ENCODE measurements at regions not wholly inside any gene's neighbourhood (a gene's known extent, or its start where the extent isn't known, plus 50 kb on each side); places are given as distances from the start of the nearest gene placed in this dataset.

DNA sequence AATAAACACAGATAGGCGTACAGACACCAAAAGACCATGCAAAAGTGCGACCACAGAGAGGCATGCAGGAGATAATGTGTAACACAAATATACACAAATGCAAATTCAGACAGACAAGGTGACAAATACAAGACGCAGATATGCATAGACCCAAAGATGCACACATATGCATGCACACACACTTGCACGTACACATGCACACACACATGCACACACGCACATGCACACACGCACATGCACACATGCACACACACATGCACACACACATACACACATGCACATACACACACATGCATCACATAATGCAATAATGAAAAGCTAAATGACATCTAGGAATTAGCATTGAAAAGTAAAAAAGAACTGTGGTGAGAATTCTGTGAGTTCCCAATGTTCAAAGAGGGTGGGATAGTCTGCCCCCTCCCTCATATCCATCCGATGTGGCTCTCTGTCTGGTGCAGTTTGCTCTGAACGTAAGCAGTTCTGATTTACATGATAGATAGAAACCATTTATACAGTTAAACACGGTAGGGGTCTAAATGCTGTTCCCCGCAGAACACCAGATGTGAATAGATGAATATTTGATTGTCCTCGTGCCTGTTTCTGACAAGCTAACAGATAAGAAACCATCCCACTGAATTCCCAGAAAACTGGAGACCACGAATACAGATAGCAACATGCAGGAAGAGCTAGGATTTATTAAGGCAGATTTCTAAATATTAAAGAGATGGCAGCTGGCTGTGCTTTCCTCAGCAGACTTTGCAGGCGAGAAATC lies 186.1 kb downstream of the TMEM114 start:
- Histone ChIP-seq H2BK12ac (ENCODE audit: low read depth, low read length) (no peak overlapping the region), H4K5ac (ENCODE audit: insufficient read length, low read depth, low read length) (no peak overlapping the region), H3K18ac (ENCODE audit: extremely low read depth, low read length) (no peak overlapping the region), H3K23me2 (ENCODE audit: low read depth, low read length) (0 out of 2 replicates have a peak, but pooled peaks cover 2% of the 10 kb centered on the region), H2BK120ac (replicated peaks; ENCODE audit: low read depth, low read length) (no peak overlapping the region), H3K4me1 (replicated peaks in 1 of 4; ENCODE audit: control insufficient read depth in 3 of 4, insufficient read depth in 4 of 4, low read length in 3 of 4) (no peaks in the 10 kb centered on the region), H3K27me3 (replicated peaks in 1 of 4; ENCODE audit: control insufficient read depth in 3 of 4, extremely low read depth in 1 of 4, insufficient read depth in 3 of 4, low read length in 3 of 4) (no peaks in the 10 kb centered on the region; a peak in 1 of 7 replicates), H3K4me2 (ENCODE audit: insufficient read depth in 1 of 2, low read depth in 2 of 2, low read length in 2 of 2) (no peak overlapping the region), H2AFZ (ENCODE audit: low read length) (no peak overlapping the region), H4K91ac (replicated peaks; ENCODE audit: insufficient read length, low read length) (no peak overlapping the region), H2AK5ac (ENCODE audit: low read depth, low read length) (no peak overlapping the region), H3K9me3 (ENCODE audit: insufficient read depth in 2 of 2, low read depth in 1 of 2, low read length in 1 of 2) (no peaks in the 10 kb centered on the region), H4K20me1 (replicated peaks in 1 of 2; ENCODE audit: control insufficient read depth in 1 of 2, insufficient read depth in 2 of 2, low read length in 2 of 2) (no peaks in the 10 kb centered on the region), H3K4ac (replicated peaks; ENCODE audit: insufficient read length, low read depth, low read length) (no peak overlapping the region), H3K23ac (ENCODE audit: insufficient read length) (no peak overlapping the region), H4K8ac (ENCODE audit: extremely low read depth, insufficient read depth, low read length) (no peak overlapping the region), H3K36me3 (ENCODE audit: control insufficient read depth in 2 of 4, insufficient read depth in 4 of 4, low read length in 3 of 4) (no peaks in the 10 kb centered on the region), H3K56ac (replicated peaks; ENCODE audit: insufficient read length, low read depth, low read length) (no peak overlapping the region), H3K14ac (ENCODE audit: insufficient read length) (no peak overlapping the region), H3K27ac (ENCODE audit: low read depth, low read length) (no peak overlapping the region), H3K79me1 (ENCODE audit: low read depth, low read length) (no peaks in the 10 kb centered on the region), H2BK5ac (ENCODE audit: low read depth, low read length) (no peak overlapping the region), H2BK15ac (ENCODE audit: low read length) (no peak overlapping the region), H2BK20ac (ENCODE audit: low read length) (no peak overlapping the region), H3K79me2 (ENCODE audit: control insufficient read depth in 1 of 2, insufficient read depth in 2 of 2, low read length in 2 of 2) (no peaks in the 10 kb centered on the region), H3K4me3 (ENCODE audit: extremely low read depth in 1 of 4, insufficient read depth in 2 of 4, low read depth in 3 of 4, low read length in 4 of 4) (no peak overlapping the region), H3K9ac (replicated peaks in 1 of 4; ENCODE audit: extremely low read depth in 1 of 4, low read depth in 3 of 4, low read length in 3 of 4) (no peak overlapping the region)
- POLR2A ChIA-PET (ENCODE audit: partially characterized antibody): no interaction called here
- TF ChIP-seq KDM4A (IDR thresholded peaks at IDR 0.05; ENCODE audit: low read depth, low read length, severe bottlenecking) (no peak), CBX8 (IDR thresholded peaks at IDR 0.05; ENCODE audit: borderline replicate concordance, low read depth, low read length) (no peak), SP2 (IDR thresholded peaks at IDR 0.05; ENCODE audit: low read length) (no peak)
- CTCF ChIA-PET (ENCODE audit: partially characterized antibody): interaction anchor here (0.6 kb wide), 1 partner anchor 708 kb away, joined by 4 read pairs; no protein-coding TSS in a partner anchor
- 84% methylated on average over 13 of the region's 13 CpGs; no CpG with 5 or more reads in 1 of the 2 experiments for WGBS, 2 experiments (ENCODE audit: extremely low coverage in 1 of 2, insufficient coverage in 1 of 2, insufficient read length in 1 of 2, insufficient replicate concordance in 2 of 2, low coverage in 1 of 2, low lambda C conversion rate in 2 of 2, missing lambda C conversion rate in 1 of 2)
- FAIRE-seq: no peak
- DNase-seq (ENCODE audit: low read depth in 1 of 2, low spot score in 2 of 2): no peak
